K562 (cell line): ENCODE measurements at regions not wholly inside any gene's neighbourhood (a gene's known extent, or its start where the extent isn't known, plus 50 kb on each side); places are given as distances from the start of the nearest gene placed in this dataset.

Experiments
- ATAC-seq: fragments of 200-7000 bp; cut with Tn5 transposase; 3 replicates; pipeline ENCODE4 v1.9.1; 2020; ENCODE audit warnings: moderate library complexity
- BruUV-seq: library from RNA; stranded (reverse); fragments of 400-500 nt; replicated peaks from 2 replicates; lab custom pipeline; 2021; lab: Mats Ljungman, UMichigan
- CTCF ChIA-PET: fragments of 300-600 bp; formaldehyde crosslinking; extraction: SDS; loops from one replicate; lab custom pipeline; 2021; ENCODE audit warnings: low intra/inter-chr PET ratio; lab: Yijun Ruan, JAX
- POLR2A ChIA-PET: fragments of 300-600, 350-650 bp; sonication (Branson Sonifier 250); formaldehyde crosslinking; extraction: SDS; loops from one replicate; lab custom pipeline; 2021; ENCODE audit warnings: antibody characterized with exemption, inconsistent platforms; lab: Yijun Ruan, JAX
- DNase-seq, 4 experiments: peaks; one replicate each; pipeline versions ENCODE4 v3.0.0 to v3.0.0-alpha.2; 2011 to 2018; ENCODE audit warnings: low spot score in 3 of 4, mixed read lengths in 3 of 4; ENCODE audit errors: extremely low read depth in 1 of 4
- FAIRE-seq: peaks from 2 replicates; lab custom pipeline; 2011; peaks lifted over from hg19 to GRCh38; lab: Jason Lieb, UNC
- H2AFZ ChIP-seq: 2 replicates; pipeline ENCODE4 v1.6.0; 2011; ENCODE audit warnings: low read depth, low read length, control low read depth, inconsistent platforms
- H3K27ac ChIP-seq: fragments of 200-600 bp; 3 replicates; pipeline ENCODE4 v1.8.0; 2011; ENCODE audit warnings: low read depth, mild to moderate bottlenecking, control low read depth, inconsistent platforms, low read length, moderate library complexity, mixed read lengths; ENCODE audit errors: extremely low read depth
- H3K27me3 ChIP-seq, 2 experiments: fragments of 300-600 bp in 1 of 2; 2 replicates in 1 of 2; 3 replicates in 1 of 2; pipeline versions ENCODE4 v1.6.0 to v1.8.0; 2011; ENCODE audit warnings: inconsistent platforms in 2 of 2, low read length in 2 of 2, mild to moderate bottlenecking in 1 of 2, mixed read lengths in 1 of 2, moderate library complexity in 1 of 2; ENCODE audit not compliant: control insufficient read depth in 2 of 2, insufficient read depth in 2 of 2
- H3K36me3 ChIP-seq: fragments of 300-600 bp; 3 replicates; pipeline ENCODE4 v1.8.0; 2011; ENCODE audit warnings: mild to moderate bottlenecking, low read length, inconsistent platforms; ENCODE audit not compliant: control insufficient read depth, insufficient read depth
- H3K4me1 ChIP-seq, 2 experiments: fragments of 200-600 bp in 1 of 2; replicated peaks in 1 of 2; 2 replicates in 1 of 2; 3 replicates in 1 of 2; pipeline versions ENCODE4 v1.5.1 to v1.8.0; 2011; ENCODE audit warnings: inconsistent platforms in 2 of 2, low read length in 2 of 2, mild to moderate bottlenecking in 1 of 2, mixed read lengths in 1 of 2, moderate library complexity in 1 of 2; ENCODE audit not compliant: control insufficient read depth in 2 of 2, insufficient read depth in 2 of 2
- H3K4me2 ChIP-seq: 2 replicates; pipeline ENCODE4 v1.6.1; 2011; ENCODE audit warnings: low read length, control low read depth, inconsistent platforms, mixed read lengths; ENCODE audit not compliant: insufficient read depth
- H3K4me3 ChIP-seq: fragments of 200-600 bp; sonication (generic), shearing (Covaris generic); 2 replicates; pipeline ENCODE4 v1.5.1; 2016; ENCODE audit warnings: control low read depth, inconsistent platforms
- H3K79me2 ChIP-seq: fragments of 200-600 bp; 3 replicates; pipeline ENCODE4 v1.8.0; 2011; ENCODE audit warnings: low read length, inconsistent platforms; ENCODE audit not compliant: control insufficient read depth, insufficient read depth
- H3K9ac ChIP-seq, 2 experiments: 2 replicates each; pipeline versions ENCODE4 v1.6.0 to v1.6.1; 2011; ENCODE audit warnings: low read depth in 2 of 2, low read length in 2 of 2, control low read depth in 1 of 2, inconsistent platforms in 1 of 2, mild to moderate bottlenecking in 1 of 2, mixed read lengths in 1 of 2; ENCODE audit not compliant: insufficient read depth in 1 of 2
- H3K9me1 ChIP-seq: one replicate; pipeline ENCODE4 v1.6.0; 2011; ENCODE audit warnings: inconsistent platforms, mild to moderate bottlenecking, low read length, moderate library complexity; ENCODE audit not compliant: control insufficient read depth, insufficient read depth
- H3K9me3 ChIP-seq: replicated peaks from 2 replicates; pipeline ENCODE4 v1.5.1; 2011; ENCODE audit warnings: low read depth, low read length, inconsistent platforms; ENCODE audit not compliant: control insufficient read depth, insufficient read depth
- H4K20me1 ChIP-seq: replicated peaks from 2 replicates; pipeline ENCODE4 v1.6.1; 2011; ENCODE audit warnings: low read length, inconsistent platforms, mixed read lengths; ENCODE audit not compliant: control insufficient read depth, insufficient read depth
- CBFB ChIP-seq: sonication (generic); formaldehyde crosslinking; IDR thresholded peaks from 2 replicates; pipeline ENCODE4 v1.4.0; 2020; ENCODE audit warnings: mild to moderate bottlenecking, missing genetic modification reagents
- CBX5 ChIP-seq: IDR thresholded peaks from 2 replicates; pipeline ENCODE4 v1.6.1; 2014; ENCODE audit warnings: low read depth, borderline replicate concordance
- E2F4 ChIP-seq: sonication (generic); formaldehyde crosslinking; IDR thresholded peaks from 2 replicates; pipeline ENCODE4 v1.8.0; 2022; ENCODE audit warnings: mild to moderate bottlenecking, low read depth, missing genetic modification reagents
- FOXA3 ChIP-seq, 2 experiments: fragments of 450-650 bp in 1 of 2; sonication (generic) in 1 of 2; formaldehyde crosslinking; IDR thresholded peaks in 1 of 2; conservative IDR thresholded peaks in 1 of 2; 2 replicates each; pipeline versions ENCODE4 v1.4.0 to v1.8.0; 2020 to 2022; ENCODE audit warnings: mild to moderate bottlenecking in 2 of 2, missing genetic modification reagents in 1 of 2
- KLF13 ChIP-seq: fragments of 450-650 bp; IDR thresholded peaks from 2 replicates; pipeline ENCODE4 v1.6.1; 2016; ENCODE audit warnings: missing genetic modification characterization, low read depth, mild to moderate bottlenecking, missing compliant biosample characterization, moderate library complexity, borderline replicate concordance
- SETDB1 ChIP-seq: IDR thresholded peaks from one replicate; pipeline ENCODE4 v1.6.1; 2012; ENCODE audit warnings: low read length, control low read depth, inconsistent platforms
- STAG1 ChIP-seq: sonication (generic); formaldehyde crosslinking; IDR thresholded peaks from 2 replicates; pipeline ENCODE4 v1.5.0; 2020; ENCODE audit warnings: missing genetic modification reagents, borderline replicate concordance
- ZBTB9 ChIP-seq: fragments of 450-650 bp; formaldehyde crosslinking; IDR thresholded peaks from 2 replicates; pipeline ENCODE4 v1.4.0; 2020; ENCODE audit warnings: mild to moderate bottlenecking, moderate library complexity
- ZNF24 ChIP-seq: fragments of 450-650 bp; IDR thresholded peaks from 2 replicates; pipeline ENCODE4 v1.6.1; 2016
- ZNF778 ChIP-seq: fragments of 450-650 bp; formaldehyde crosslinking; IDR thresholded peaks from 2 replicates; pipeline ENCODE4 v1.4.0; 2020; ENCODE audit warnings: mild to moderate bottlenecking, moderate library complexity
- WGBS: fragments of 100-300 bp; shearing (Covaris generic); methylation state at CpG from one replicate; pipeline ENCODE4 v1.1.6; 2016; ENCODE audit warnings: low coverage, mixed read lengths; ENCODE audit not compliant: insufficient coverage; ENCODE audit errors: missing lambda C conversion rate; 5-methylcytosine and 5-hydroxymethylcytosine counted together
- in situ Hi-C: fragments of 300-500 bp; cut with MboI; formaldehyde crosslinking; loops from 4 replicates; pipeline ENCODE4 v1.15.0; 2018; ENCODE audit warnings: inconsistent platforms, mixed read lengths
- intact Hi-C: fragments of 100-400 bp; cut with micrococcal nuclease; formaldehyde crosslinking; loops from 2 replicates; pipeline ENCODE4 v1.14.2; 2022
- TF ChIP-seq, protein P1 (sequence below): fragments of 450-650 bp; IDR thresholded peaks from 2 replicates; pipeline ENCODE4 v1.6.1; 2018; ENCODE audit warnings: mild to moderate bottlenecking, low read depth; ENCODE audit not compliant: partially characterized antibody
- TF ChIP-seq, protein P2 (sequence below): fragments of 450-650 bp; formaldehyde crosslinking; IDR thresholded peaks from 2 replicates; pipeline ENCODE4 v1.4.0; 2020; ENCODE audit warnings: mild to moderate bottlenecking, mixed read lengths
- TF ChIP-seq, protein P3 (sequence below): fragments of 450-650 bp; IDR thresholded peaks from 2 replicates; pipeline ENCODE4 v1.6.1; 2016; ENCODE audit warnings: low read depth, mild to moderate bottlenecking, moderate library complexity

DNA sequence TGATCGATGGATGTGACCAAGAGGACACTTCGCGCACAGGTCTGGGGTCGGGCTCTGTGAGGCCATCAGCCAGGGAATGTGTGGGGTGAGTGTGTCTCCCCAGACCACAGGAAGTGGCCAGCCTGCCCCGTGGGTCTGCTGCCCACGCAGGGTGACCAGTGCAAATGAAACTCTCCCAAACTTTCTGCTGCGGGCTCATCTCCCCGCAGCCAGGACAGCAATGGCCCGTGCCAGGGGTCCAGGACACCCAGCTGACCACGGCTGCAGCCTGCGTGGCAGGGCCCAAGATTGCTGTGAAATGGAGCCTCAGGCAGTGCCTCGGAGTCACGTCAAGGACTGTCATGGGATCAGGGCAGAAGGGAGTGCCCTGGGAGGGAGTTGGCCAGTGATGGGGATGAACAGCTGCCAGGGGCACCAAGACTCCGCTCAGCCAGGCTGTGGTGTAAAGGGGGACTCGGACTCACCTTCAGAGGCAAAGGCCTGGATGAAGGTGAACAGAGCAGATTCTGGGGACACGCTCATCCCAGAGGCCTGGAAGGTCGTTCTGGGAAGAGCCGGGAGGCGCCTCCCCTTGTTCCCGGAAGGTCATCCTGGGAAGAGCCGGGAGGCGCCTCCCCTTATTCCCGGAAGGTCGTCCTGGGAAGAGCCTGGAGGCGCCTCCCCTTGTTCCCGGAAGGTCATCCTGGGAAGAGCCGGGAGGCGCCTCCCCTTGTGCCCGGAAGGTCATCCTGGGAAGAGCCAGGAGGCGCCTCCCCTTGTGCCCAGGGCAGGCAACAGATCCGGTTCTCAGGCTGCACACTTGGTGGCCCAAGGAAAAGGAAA is 252.6 kb downstream of the BRD1 start:
- WGBS, result 73% methylated on average over 17 of the region's 31 CpGs
- ChIA-PET CTCF (no interaction called here), POLR2A (no interaction called here)
- no TSS peak for BruUV-seq
- H3K36me3 ChIP-seq, result peaks cover 4% of the 10 kb centered on the region; the same call in 1 of the 3 replicates
- in situ Hi-C loops (no loop called here), intact Hi-C loops (no loop called here)
- ATAC-seq (no peak), FAIRE-seq (no peak), DNase-seq (no peak)
- H3K27ac ChIP-seq, result no peak overlapping the region
- H3K9me3 ChIP-seq, result peaks cover under 1% of the 10 kb centered on the region; the same call in 1 of the 2 replicates
- H3K4me2 ChIP-seq, result no peak overlapping the region
- H3K9me1 ChIP-seq, result peaks cover 3% of the 10 kb centered on the region
- H3K9ac ChIP-seq, result no peak overlapping the region
- peaks cover 28% of the 10 kb centered on the region for H3K79me2 ChIP-seq
- no peak overlapping the region for H2AFZ ChIP-seq
- H3K27me3 ChIP-seq, result no peaks in the 10 kb centered on the region
- H3K4me3 ChIP-seq, result no peak overlapping the region
- no peaks in the 10 kb centered on the region; the same call in 1 of the 2 replicates for H4K20me1 ChIP-seq
- H3K4me1 ChIP-seq, result peaks cover 0 to 5% of the 10 kb centered on the region in 2 experiments; a peak in 2 of 5 replicates
- TF ChIP-seq ZNF778 (CRISPR knock-in tag) (no peak), KLF13 (no peak), SETDB1 (no peak), FOXA3 (CRISPR knock-in tag; conservative IDR thresholded peaks at IDR 0.05 in 1 of 2, IDR thresholded peaks at IDR 0.05 in 1 of 2) (no peak), CBX5 (no peak), CBFB (CRISPR knock-in tag) (no peak), E2F4 (CRISPR knock-in tag) (no peak), ZNF24 (no peak), ZBTB9 (CRISPR knock-in tag) (no peak), STAG1 (CRISPR knock-in tag) (no peak)
- TF ChIP-seq, protein P1, sequence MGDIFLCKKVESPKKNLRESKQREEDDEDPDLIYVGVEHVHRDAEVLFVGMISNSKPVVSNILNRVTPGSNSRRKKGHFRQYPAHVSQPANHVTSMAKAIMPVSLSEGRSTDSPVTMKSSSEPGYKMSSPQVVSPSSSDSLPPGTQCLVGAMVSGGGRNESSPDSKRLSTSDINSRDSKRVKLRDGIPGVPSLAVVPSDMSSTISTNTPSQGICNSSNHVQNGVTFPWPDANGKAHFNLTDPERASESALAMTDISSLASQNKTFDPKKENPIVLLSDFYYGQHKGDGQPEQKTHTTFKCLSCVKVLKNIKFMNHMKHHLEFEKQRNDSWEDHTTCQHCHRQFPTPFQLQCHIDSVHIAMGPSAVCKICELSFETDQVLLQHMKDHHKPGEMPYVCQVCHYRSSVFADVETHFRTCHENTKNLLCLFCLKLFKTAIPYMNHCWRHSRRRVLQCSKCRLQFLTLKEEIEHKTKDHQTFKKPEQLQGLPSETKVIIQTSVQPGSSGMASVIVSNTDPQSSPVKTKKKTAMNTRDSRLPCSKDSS, result no peak
- TF ChIP-seq, protein P2, sequence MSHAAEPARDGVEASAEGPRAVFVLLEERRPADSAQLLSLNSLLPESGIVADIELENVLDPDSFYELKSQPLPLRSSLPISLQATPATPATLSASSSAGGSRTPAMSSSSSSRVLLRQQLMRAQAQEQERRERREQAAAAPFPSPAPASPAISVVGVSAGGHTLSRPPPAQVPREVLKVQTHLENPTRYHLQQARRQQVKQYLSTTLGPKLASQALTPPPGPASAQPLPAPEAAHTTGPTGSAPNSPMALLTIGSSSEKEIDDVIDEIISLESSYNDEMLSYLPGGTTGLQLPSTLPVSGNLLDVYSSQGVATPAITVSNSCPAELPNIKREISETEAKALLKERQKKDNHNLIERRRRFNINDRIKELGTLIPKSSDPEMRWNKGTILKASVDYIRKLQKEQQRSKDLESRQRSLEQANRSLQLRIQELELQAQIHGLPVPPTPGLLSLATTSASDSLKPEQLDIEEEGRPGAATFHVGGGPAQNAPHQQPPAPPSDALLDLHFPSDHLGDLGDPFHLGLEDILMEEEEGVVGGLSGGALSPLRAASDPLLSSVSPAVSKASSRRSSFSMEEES (CRISPR knock-in tag), result no peak
- TF ChIP-seq, protein P3, sequence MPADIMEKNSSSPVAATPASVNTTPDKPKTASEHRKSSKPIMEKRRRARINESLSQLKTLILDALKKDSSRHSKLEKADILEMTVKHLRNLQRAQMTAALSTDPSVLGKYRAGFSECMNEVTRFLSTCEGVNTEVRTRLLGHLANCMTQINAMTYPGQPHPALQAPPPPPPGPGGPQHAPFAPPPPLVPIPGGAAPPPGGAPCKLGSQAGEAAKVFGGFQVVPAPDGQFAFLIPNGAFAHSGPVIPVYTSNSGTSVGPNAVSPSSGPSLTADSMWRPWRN, result no peak
